ENCODE measurements at regions not wholly inside any gene's neighbourhood (a gene's known extent, or its start where the extent isn't known, plus 50 kb on each side); places are given as distances from the start of the nearest gene placed in this dataset.

DNA sequence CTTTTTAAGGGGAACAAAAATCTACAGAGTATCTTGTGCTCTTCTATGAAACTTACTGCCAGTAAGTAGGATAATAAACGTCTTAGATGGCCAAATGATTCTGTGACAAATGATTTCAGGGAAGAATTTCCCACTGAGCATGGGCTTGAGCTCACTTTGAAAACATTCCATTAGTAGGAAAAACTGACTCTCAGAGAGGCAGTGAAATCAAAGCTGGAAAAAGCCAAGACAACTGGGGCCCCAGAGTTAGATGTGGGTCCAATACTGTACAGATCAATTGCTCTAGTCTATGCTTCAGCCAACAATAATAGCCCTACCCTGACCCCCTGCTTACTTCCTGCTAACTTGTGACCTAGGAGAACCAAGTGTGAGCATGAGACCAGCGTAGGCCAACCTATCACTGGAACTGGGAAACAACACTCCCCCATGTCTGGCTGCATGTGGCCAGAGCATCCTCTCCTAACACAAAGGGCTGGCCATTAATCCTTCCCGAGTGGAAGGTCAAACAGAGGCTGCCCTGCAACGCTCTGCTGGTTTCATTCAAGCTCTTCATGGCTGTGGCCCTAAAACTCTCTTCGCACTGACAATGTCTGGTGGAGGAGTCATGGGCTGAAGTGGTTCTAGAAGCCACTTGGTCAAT, 68.8 kb downstream of the FOXB1 start:
- TF ChIP-seq, protein P1, sequence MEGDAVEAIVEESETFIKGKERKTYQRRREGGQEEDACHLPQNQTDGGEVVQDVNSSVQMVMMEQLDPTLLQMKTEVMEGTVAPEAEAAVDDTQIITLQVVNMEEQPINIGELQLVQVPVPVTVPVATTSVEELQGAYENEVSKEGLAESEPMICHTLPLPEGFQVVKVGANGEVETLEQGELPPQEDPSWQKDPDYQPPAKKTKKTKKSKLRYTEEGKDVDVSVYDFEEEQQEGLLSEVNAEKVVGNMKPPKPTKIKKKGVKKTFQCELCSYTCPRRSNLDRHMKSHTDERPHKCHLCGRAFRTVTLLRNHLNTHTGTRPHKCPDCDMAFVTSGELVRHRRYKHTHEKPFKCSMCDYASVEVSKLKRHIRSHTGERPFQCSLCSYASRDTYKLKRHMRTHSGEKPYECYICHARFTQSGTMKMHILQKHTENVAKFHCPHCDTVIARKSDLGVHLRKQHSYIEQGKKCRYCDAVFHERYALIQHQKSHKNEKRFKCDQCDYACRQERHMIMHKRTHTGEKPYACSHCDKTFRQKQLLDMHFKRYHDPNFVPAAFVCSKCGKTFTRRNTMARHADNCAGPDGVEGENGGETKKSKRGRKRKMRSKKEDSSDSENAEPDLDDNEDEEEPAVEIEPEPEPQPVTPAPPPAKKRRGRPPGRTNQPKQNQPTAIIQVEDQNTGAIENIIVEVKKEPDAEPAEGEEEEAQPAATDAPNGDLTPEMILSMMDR (IDR thresholded peaks at IDR 0.05 in 2 of 3, conservative IDR thresholded peaks at IDR 0.05 in 1 of 3; ENCODE audit: control insufficient read depth in 2 of 3, extremely low read depth in 1 of 3, insufficient read depth in 1 of 3, low read depth in 3 of 3, low read length in 3 of 3) = no peak
- TF ChIP-seq, protein P2, sequence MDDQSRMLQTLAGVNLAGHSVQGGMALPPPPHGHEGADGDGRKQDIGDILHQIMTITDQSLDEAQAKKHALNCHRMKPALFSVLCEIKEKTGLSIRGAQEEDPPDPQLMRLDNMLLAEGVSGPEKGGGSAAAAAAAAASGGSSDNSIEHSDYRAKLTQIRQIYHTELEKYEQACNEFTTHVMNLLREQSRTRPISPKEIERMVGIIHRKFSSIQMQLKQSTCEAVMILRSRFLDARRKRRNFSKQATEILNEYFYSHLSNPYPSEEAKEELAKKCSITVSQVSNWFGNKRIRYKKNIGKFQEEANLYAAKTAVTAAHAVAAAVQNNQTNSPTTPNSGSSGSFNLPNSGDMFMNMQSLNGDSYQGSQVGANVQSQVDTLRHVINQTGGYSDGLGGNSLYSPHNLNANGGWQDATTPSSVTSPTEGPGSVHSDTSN (IDR thresholded peaks at IDR 0.05; ENCODE audit: insufficient replicate concordance, low read depth, low read length) = no peak
- no peak for TF ChIP-seq KAT2A (conservative IDR thresholded peaks at IDR 0.05; ENCODE audit: control insufficient read depth, low read depth, low read length)
- TF ChIP-seq CEBPB (IDR thresholded peaks at IDR 0.05; ENCODE audit: borderline replicate concordance in 1 of 2, low read depth in 2 of 2, low read length in 2 of 2) = no peak
- TF ChIP-seq POLR2AphosphoS2 (IDR thresholded peaks at IDR 0.05; ENCODE audit: low read depth, low read length) = no peak
- TF ChIP-seq POLR2AphosphoS5 (IDR thresholded peaks at IDR 0.05; ENCODE audit: low read length) = no peak
- no peak for TF ChIP-seq MYB (IDR thresholded peaks at IDR 0.05; ENCODE audit: borderline replicate concordance, low read depth, low read length)
- TF ChIP-seq RFX5 (IDR thresholded peaks at IDR 0.05; ENCODE audit: low read depth, low read length) = no peak
- no peak for TF ChIP-seq EZH2 (IDR thresholded peaks at IDR 0.05; ENCODE audit: borderline replicate concordance, control insufficient read depth, low read depth, low read length)
- TF ChIP-seq SIN3A (IDR thresholded peaks at IDR 0.05; ENCODE audit: low read depth, low read length) = no peak
- TF ChIP-seq MXI1 (IDR thresholded peaks at IDR 0.05; ENCODE audit: low read depth, low read length) = no peak
- TF ChIP-seq POLR2A (IDR thresholded peaks at IDR 0.05; ENCODE audit: low read depth, low read length) = no peak

Measured in GM12878 (cell line).